ENCODE measurements at regions not wholly inside any gene's neighbourhood (a gene's known extent, or its start where the extent isn't known, plus 50 kb on each side); places are given as distances from the start of the nearest gene placed in this dataset.

GRCh38 chr15:53457479-53457878 lies 302.0 kb downstream of the WDR72 start:
- Histone ChIP-seq H2AK5ac (ENCODE audit: insufficient read length, low read length) (no peak overlapping the region), H3K4me1 (ENCODE audit: insufficient read depth, low read length) (no peaks in the 10 kb centered on the region), H3K79me2 (ENCODE audit: insufficient read depth, low read length) (no peaks in the 10 kb centered on the region), H4K8ac (replicated peaks; ENCODE audit: insufficient read length, low read depth, low read length) (no peak overlapping the region), H2BK5ac (ENCODE audit: insufficient read length, low read length) (no peak overlapping the region), H3K4ac (ENCODE audit: low read depth, low read length) (no peak overlapping the region), H3K18ac (ENCODE audit: insufficient read length, low read depth, low read length) (no peak overlapping the region), H3K4me2 (ENCODE audit: insufficient read depth, insufficient read length, low read length) (no peak overlapping the region), H3K56ac (ENCODE audit: insufficient read length, low read depth, low read length) (no peak overlapping the region), H3K27me3 (ENCODE audit: insufficient read depth, low read length) (no peaks in the 10 kb centered on the region), H3K9ac (ENCODE audit: extremely low read depth, insufficient read length, low read length) (no peak overlapping the region), H3K23me2 (ENCODE audit: insufficient read length, low read depth, low read length, poor library complexity, severe bottlenecking) (no peaks in the 10 kb centered on the region), H3T11ph (ENCODE audit: low read length) (no peak overlapping the region), H4K5ac (ENCODE audit: insufficient read length, low read depth, low read length) (no peak overlapping the region), H2BK12ac (ENCODE audit: insufficient read length, low read depth, low read length) (no peak overlapping the region), H3K27ac (ENCODE audit: insufficient read length, low read depth, low read length) (no peak overlapping the region), H4K91ac (ENCODE audit: insufficient read length, low read depth, low read length) (no peak overlapping the region), H3K23ac (ENCODE audit: insufficient read length, low read depth, low read length) (no peak overlapping the region), H3K79me1 (ENCODE audit: insufficient read depth, low read depth, low read length, poor library complexity, severe bottlenecking) (no peaks in the 10 kb centered on the region), H3K9me3 (ENCODE audit: control insufficient read depth, low read depth, low read length) (no peaks in the 10 kb centered on the region), H2BK120ac (ENCODE audit: low read depth, low read length, poor library complexity, severe bottlenecking) (no peak overlapping the region), H2BK20ac (ENCODE audit: low read depth, low read length, poor library complexity, severe bottlenecking) (no peak overlapping the region), H3K14ac (ENCODE audit: insufficient read depth, low read length) (no peak overlapping the region), H2BK15ac (ENCODE audit: low read depth, low read length) (no peak overlapping the region), H2AFZ (ENCODE audit: low read length) (no peak overlapping the region), H4K20me1 (ENCODE audit: control insufficient read depth, insufficient read depth, insufficient read length) (no peaks in the 10 kb centered on the region)
- H3K27me3 Mint-ChIP-seq (ENCODE audit: low read depth) = no peaks in the 10 kb centered on the region; the same call in 1 of the 2 replicates
- H3K36me3 Mint-ChIP-seq (ENCODE audit: insufficient read depth in 1 of 3, low read depth in 3 of 3) = no peaks in the 10 kb centered on the region
- DNase-seq = no peak
- TF ChIP-seq CTCF (conservative IDR thresholded peaks at IDR 0.05) = no peak
- H3K9me3 Mint-ChIP-seq = no peaks in the 10 kb centered on the region
- no peak overlapping the region for H3K4me3 Mint-ChIP-seq
- whole genome bisulfite sequencing (ENCODE audit: extremely low coverage, insufficient read length, low lambda C conversion rate) = no CpG with 5 or more reads among the region's 3 CpGs
- peaks cover 15 to 19% of the 10 kb centered on the region in 2 experiments for H3K4me1 Mint-ChIP-seq
- H3K27ac Mint-ChIP-seq = no peak overlapping the region
